H1 (cell line): ENCODE measurements at regions not wholly inside any gene's neighbourhood (a gene's known extent, or its start where the extent isn't known, plus 50 kb on each side); places are given as distances from the start of the nearest gene placed in this dataset.

Experiments
- RAD21 ChIP-seq, 2 experiments: IDR thresholded peaks in 1 of 2; conservative IDR thresholded peaks in 1 of 2; 2 replicates each; pipeline ENCODE4 v1.6.1; 2011; ENCODE audit warnings: low read depth in 2 of 2, low read length in 2 of 2, improper control_type of control experiment in 1 of 2, inconsistent platforms in 1 of 2, mild to moderate bottlenecking in 1 of 2, moderate library complexity in 1 of 2
- TF ChIP-seq, protein P1 (sequence below): IDR thresholded peaks from 2 replicates; pipeline ENCODE4 v1.6.1; 2012; ENCODE audit warnings: inconsistent platforms

DNA sequence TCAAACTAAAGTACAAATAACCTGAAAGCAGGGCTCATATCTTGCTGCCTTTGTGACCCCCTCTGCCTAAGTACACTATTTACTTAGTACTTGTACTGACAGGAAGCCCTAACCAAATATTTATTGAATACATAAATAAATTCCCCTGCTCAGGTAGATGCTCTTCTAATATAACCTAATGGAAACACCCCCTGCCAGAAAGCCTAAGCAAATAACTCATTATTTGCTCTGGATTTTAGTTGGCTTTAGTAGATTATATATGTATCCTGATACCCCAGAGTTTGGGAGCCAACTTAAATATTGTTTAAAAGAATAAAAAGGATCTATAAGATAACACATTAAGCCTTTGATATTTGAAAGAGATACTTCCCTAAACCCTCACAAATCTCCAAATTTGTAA, 318.2 kb downstream of the PPP1R2C start (continued):
- TF ChIP-seq, protein P1, sequence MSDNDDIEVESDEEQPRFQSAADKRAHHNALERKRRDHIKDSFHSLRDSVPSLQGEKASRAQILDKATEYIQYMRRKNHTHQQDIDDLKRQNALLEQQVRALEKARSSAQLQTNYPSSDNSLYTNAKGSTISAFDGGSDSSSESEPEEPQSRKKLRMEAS = no peak
- no peak for TF ChIP-seq RAD21 (IDR thresholded peaks at IDR 0.05 in 1 of 2, conservative IDR thresholded peaks at IDR 0.05 in 1 of 2; ENCODE audit: low read depth in 2 of 2, low read length in 2 of 2)
